ENCODE measurements at regions not wholly inside any gene's neighbourhood (a gene's known extent, or its start where the extent isn't known, plus 50 kb on each side); places are given as distances from the start of the nearest gene placed in this dataset.
A peak's percentile ranks its signal among the peaks of the same experiment; 100 is the strongest.

GRCh38 chr13:106850973-106851650, 283.2 kb upstream of the ARGLU1 start:
- Histone ChIP-seq H3K9me1 (ENCODE audit: control insufficient read depth, insufficient read depth, low read length) (no peaks in the 10 kb centered on the region), H3K4me3 (no peak overlapping the region), H4K20me1 (replicated peaks; ENCODE audit: control insufficient read depth, insufficient read depth, low read length) (no peaks in the 10 kb centered on the region), H3K9ac (ENCODE audit: insufficient read depth in 1 of 2, low read depth in 2 of 2, low read length in 2 of 2) (no peak overlapping the region), H3K79me2 (ENCODE audit: control insufficient read depth, insufficient read depth, low read length) (no peaks in the 10 kb centered on the region), H3K27ac (ENCODE audit: extremely low read depth, low read depth, low read length) (no peak overlapping the region), H3K36me3 (ENCODE audit: control insufficient read depth, insufficient read depth, low read length) (no peaks in the 10 kb centered on the region), H3K4me2 (ENCODE audit: insufficient read depth, low read length) (no peak overlapping the region), H3K9me3 (replicated peaks; ENCODE audit: control insufficient read depth, insufficient read depth, low read depth, low read length) (no peaks in the 10 kb centered on the region), H2AFZ (ENCODE audit: low read depth, low read length) (no peak overlapping the region), H3K4me1 (replicated peaks in 1 of 2; ENCODE audit: control insufficient read depth in 2 of 2, insufficient read depth in 2 of 2, low read length in 2 of 2) (no peaks in the 10 kb centered on the region), H3K27me3 (ENCODE audit: control insufficient read depth in 2 of 2, insufficient read depth in 2 of 2, low read length in 2 of 2) (no peaks in the 10 kb centered on the region)
- in situ Hi-C loops (cut with MboI): no loop called here
- BruUV-seq (replicated peaks): no TSS peak
- ATAC-seq (no peak), FAIRE-seq (no peak), DNase-seq (ENCODE audit: extremely low read depth in 1 of 4, low spot score in 3 of 4) (peak in 1 of 4 experiments; percentile 3)
- intact Hi-C loops (cut with micrococcal nuclease): no loop called here
- 1% methylated on average over 7 of the region's 7 CpGs for WGBS (ENCODE audit: insufficient coverage, low coverage, missing lambda C conversion rate)
- ChIA-PET POLR2A (no interaction called here), CTCF (ENCODE audit: low intra/inter-chr PET ratio) (no interaction called here)
- TF ChIP-seq PBX2 (CRISPR knock-in tag; IDR thresholded peaks at IDR 0.05; ENCODE audit: low read depth) (no peak), PBX2 (tag; conservative IDR thresholded peaks at IDR 0.05; ENCODE audit: low read depth) (peak; percentile 42), ZKSCAN3 (CRISPR knock-in tag; IDR thresholded peaks at IDR 0.05) (no peak), MEIS2 (IDR thresholded peaks at IDR 0.05; ENCODE audit: partially characterized antibody) (peak; percentile 54), JUND (IDR thresholded peaks at IDR 0.05; ENCODE audit: borderline replicate concordance, low read depth, low read length) (no peak), JUND (tag; IDR thresholded peaks at IDR 0.05; ENCODE audit: borderline replicate concordance, low read depth, low read length) (peak; percentile 64; the same call in 2 of the 3 replicates), ZBTB49 (CRISPR knock-in tag; IDR thresholded peaks at IDR 0.05; ENCODE audit: borderline replicate concordance) (no peak)

Data from K562 (cell line).